ENCODE measurements at regions not wholly inside any gene's neighbourhood (a gene's known extent, or its start where the extent isn't known, plus 50 kb on each side); places are given as distances from the start of the nearest gene placed in this dataset.
"Not testable (repeated sequence)": the region's sequence is repeated elsewhere in the genome, so short reads cannot be mapped to it uniquely, and the experiment has no call there.

DNA sequence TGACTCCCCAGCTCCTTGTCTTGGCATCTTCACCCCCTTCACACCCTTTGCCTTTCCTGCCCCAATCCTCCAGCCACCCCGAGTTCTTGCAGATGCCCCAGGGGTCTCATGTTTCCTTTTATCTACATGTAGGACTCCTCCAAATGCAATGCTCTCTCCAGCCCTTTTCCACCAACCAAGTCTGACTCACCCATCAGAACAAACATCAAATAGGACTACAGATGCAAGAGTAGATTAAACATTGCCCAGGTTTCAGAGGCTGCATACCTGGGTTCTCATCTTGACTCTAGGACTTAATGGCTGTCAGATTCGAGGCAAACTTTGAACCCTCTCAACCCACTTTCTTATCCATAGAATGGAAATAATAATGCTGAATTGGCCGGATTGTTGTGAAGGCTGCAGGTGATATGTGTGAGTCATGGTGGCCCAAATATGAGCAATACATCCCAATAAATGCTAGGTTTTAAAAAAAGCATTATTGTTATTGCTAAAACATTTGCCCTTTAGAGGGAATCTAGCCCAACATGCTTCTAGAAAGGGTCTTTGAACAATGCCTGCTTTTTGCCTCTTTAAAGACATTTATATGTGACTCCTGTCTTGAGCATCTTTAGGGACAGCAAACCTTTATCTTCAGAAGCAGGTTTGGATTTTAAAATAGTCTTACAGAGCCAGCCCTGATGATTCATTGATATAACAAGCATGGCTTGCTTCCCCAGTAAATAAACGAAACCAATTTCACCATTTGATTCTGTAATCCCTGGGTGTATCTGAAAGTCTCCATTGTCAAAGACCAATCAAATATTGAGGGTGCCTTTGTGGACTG is 310.1 kb downstream of the FOXL1 start:
- no peak for DNase-seq (ENCODE audit: low spot score)

DNA sequence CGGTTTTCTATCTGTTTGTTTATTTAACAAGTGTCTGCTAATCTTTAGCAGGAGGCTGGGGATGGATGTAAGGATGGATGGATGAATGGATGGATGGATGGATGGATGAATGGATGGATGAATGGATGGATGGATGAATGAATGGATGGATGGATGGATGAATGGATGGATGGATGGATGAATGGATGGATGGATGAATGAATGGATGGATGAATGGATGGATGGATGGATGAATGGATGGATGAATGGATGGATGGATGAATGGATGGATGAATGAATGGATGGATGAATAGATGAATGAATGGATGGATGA is 310.7 kb downstream of the FOXL1 start:
- DNase-seq (ENCODE audit: low spot score) = not testable (repeated sequence)

DNA sequence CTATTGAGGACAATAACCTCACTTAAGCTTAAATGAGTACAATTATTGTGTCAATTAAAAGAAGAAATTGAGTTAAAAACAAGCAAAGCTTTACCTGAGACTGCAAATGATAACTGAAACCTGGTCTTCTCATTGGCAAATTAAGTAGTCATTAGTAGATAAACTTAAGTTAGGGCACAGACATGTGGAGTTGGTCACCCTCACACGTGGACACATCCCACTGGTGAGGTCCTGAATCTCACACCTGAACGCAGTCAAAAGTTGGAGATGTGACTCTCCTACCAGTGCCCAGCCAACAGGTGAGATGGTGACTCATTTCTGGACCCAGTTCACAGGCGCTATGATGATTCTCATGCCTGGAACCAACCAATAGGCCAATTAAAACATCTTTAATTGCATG is 311.6 kb downstream of the FOXL1 start:
- no peak for DNase-seq (ENCODE audit: low spot score)

DNA sequence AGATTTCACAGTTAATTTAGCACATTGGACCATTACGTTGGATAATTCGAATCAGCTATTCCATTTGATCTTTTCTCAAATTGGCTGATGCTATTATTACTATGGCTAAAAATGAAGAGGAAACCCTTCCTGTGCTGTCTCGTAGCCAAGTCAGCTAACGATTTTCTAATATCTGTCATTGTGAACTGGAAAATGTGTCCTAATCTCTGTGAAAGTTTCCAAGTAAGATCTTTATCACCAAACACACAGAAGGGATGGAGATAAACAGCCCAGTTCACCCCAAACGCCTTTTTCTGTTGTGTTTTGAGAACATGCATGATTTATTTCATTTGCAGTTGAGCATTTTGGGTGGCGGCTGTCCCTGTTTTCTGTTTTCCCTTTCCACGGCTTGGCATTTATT is 312.8 kb downstream of the FOXL1 start:
- DNase-seq (ENCODE audit: low spot score) = no peak

DNA sequence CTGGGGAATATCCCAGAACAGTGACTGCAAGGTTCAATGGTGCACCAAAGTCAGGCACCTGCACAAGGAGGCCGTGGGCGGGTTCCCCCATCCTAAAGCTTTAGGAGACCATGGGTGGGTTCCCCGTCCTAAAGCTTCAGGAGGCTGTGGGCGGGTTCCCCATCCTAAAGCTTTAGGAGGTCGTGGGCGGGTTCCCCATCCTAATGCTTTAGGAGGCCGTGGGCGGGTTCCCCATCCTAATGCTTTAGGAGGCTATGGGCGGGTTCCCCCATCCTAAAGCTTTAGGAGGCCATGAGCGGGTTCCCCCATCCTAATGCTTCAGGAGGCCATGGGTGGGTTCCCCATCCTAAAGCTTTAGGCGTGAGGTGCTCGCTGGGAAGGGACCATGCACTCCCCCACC is 313.3 kb downstream of the FOXL1 start:
- no peak for DNase-seq (ENCODE audit: low spot score)

DNA sequence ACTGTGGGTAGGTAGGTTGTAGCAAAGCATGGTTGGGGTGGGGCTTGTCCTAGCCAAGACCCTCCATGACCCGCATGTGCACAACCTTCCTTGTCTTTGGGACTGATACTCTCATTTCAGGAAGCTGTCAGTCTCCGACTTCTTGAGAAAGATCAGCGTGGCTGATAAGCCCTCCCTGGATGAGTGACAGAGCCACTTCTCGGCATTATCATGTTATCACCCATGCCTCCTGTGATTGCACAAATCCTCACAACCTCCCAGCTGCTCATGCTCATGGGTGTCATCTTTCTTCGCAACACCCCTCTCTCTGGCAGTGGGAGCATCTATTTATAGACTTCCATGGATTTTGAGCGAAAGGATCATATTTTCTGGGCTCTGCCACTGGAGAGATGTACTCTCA is 314.2 kb downstream of the FOXL1 start:
- DNase-seq (ENCODE audit: low spot score) = no peak

DNA sequence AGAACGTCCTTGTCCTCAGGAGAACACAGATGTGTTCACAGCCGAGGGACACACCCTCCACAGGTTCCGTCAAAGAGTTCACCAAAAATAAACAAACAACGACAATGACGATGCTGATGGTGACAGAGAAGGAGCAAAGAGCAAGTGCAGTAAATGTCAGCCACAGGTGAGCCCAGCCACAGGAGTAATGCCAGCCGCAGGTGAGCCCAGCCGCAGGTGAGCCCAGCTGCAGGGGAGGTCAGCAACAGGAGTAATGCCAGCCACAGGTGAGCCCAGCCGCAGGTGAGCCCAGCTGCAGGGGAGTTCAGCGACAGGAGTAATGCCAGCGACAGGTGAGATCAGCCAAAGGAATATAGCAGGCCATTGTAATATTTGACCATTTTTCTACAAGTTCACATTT is 315.2 kb downstream of the FOXL1 start:
- no peak for DNase-seq (ENCODE audit: low spot score)

DNA sequence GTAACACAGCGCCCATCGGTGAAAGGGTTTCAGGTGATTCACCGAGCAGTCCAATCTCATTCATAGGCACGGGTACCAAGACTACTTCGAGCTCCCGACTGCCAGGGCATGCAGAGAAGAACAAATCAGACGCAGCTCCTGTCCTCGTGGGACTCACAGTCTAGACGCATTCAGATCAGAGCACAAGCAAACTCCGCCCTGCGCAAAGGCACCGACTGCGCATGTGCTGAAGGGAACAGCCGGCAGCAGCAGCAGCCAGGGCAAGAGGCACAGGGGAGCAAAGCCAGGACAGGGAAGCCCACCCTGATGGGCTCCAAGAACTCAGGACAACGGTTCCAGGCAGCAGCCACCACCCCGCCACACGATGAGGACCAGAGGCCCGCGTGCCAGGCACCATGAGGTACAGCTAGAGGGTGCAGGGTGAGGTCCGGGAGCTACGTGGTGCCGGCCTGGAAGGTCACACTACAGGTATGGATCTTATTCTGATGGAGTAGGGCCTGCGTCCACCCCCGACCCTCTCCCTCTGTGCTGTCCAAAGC is 315.7 kb downstream of the FOXL1 start:
- DNase-seq (ENCODE audit: low spot score) = no peak

DNA sequence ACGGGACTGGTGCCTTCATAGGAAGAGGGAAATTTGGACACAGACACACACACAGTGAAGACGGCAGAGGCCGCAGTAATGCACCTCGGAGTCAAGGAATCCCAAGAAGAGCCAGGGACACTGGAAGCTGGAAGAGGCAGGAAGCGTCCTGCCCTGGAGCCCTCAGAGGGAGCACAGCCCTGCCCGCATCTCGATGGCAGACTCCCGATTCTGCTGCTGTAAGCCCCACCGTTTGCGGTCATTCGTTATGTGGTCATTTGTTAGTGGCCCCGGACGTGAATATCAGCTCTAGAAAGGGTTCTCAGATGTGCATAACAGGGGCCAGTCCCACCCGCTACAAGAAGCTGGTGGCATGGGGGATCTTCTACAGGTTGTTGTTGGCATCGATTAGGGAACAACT is 316.6 kb downstream of the FOXL1 start:
- DNase-seq (ENCODE audit: low spot score) = no peak

DNA sequence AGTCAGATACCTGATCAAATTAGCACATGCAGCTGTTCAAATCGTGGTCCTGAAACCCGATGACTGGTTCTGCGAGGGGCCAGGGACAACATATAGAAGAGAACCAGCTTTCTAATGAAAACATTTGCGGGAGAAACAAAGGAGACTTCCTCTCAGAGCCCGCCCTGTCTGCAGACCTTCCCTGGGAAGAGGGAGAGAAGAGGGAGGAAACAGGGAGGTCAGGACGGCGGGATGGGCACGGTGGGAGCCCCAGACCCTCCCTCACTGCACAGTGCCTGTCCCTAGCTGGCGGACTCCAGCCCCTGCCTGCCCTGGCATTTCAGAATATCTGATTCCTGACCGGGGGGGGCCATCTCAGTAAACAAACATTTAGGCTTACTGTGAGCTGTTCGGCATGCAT is 317.3 kb downstream of the FOXL1 start:
- no peak for DNase-seq (ENCODE audit: low spot score)

DNA sequence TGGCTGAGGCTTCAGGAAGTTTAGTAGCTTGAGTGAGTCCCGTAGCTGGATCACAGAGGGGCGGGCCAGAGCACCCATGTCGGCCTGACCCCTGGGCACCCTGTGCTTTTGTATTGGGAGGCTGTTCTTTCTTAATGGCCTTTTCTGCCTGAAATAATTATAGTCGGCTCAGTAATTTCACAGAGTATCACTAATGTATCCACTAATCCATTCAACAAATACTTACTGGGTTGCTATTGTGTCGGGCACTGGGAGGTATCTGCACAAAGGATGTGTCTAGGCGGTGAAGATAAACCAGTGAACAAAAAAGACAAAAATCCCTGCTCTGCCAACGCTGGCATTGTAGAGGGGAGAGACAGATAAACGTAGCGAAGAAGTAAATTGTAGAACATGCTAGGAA is 318.6 kb downstream of the FOXL1 start:
- no peak for DNase-seq (ENCODE audit: low spot score)

DNA sequence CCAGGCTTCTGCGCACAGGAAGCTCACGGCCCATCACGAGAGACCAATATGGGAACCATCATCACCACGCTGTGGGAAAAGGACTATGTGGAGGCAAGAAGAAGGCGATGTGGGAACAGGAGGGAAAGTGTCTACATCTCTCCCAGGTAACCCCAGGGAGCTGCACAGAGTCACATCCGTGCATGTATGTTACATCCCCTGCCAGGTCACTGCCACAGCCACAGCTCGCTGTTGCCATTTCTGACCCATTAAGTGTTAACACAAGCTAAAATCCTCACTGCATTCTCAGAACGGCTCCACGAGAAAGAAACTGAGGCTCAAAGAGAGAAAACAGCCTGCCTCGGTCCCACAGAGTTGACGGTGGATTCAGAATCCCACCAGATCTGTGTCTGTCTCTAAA is 319.1 kb downstream of the FOXL1 start:
- no peak for DNase-seq (ENCODE audit: low spot score)

DNA sequence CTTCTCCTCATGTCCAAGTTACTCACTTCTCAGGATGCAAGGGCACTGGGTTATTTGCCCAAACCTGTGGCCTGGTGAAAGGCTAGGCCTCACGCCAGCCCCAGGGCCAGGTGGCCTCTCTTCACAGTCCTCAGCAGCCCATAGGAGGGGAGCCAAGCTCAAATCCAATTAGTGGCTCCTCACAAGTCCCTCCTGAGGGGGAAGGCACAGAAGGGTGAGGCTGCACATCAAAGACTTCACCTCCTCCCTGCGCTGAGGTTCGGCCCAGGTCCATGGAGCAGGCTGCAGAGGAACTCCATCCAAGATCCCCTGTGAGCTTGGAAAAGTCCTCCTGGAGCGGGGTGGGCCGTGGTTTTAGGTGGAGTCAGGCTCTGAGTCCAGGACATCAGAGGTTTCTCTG is 320.0 kb downstream of the FOXL1 start:
- DNase-seq (ENCODE audit: low spot score) = no peak

DNA sequence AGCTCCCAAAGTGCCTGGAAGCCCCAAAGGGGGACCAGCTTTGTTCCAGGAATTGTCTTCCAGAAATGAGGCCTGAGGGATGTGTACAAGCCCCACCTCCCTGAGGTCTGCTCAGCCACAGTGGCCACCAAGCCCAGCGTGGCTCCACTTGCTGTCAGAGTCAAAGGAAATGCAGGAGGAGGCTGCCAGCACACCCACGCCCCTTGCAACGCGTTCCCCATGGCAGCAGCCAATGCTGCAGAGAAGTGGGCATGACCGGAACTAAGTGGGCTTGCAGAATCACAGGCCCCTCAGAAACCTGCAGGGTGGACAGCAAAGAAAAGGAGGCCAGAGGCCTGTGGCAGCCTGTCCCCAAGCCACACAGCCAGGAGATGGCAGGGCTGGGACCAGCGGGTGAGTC is 320.8 kb downstream of the FOXL1 start:
- DNase-seq (ENCODE audit: low spot score) = no peak

DNA sequence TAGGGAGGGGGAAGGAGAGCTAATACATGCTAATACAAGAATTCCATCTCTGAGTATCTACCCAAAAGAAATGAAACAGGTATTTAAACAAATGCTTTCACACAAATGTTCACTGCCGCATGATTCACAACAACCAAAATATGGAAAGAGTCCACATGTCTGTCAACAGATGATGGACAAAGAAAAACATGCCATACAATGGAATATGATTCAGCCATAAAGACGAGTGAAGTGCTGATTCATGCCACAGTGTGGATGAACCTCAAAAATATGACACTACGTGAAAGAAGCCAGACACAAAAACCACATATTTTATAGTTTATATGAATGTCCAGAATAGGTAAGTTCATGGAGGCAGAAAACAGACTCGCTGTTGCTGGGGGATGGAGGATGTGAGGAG is 321.4 kb downstream of the FOXL1 start:
- no peak for DNase-seq (ENCODE audit: low spot score)

DNA sequence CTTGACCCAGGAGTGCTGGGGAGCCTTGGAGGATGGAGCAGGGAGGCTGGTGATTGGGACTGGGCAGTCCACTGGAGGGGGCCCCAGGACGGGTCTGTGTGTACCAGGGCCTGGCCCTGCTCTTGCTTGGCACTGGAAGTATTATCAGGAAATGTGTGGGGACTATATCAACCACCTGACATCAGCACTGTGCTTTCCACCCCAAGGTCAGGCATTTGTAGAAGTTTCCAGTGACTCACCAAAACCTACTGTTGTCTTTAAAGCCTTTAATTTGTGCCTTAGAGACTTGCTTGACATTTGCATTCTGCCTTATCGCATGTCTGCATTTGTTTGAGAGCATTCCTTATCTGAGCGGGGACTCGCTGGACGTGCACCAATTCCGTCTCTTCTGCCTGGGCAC is 323.1 kb downstream of the FOXL1 start:
- no peak for DNase-seq (ENCODE audit: low spot score)

DNA sequence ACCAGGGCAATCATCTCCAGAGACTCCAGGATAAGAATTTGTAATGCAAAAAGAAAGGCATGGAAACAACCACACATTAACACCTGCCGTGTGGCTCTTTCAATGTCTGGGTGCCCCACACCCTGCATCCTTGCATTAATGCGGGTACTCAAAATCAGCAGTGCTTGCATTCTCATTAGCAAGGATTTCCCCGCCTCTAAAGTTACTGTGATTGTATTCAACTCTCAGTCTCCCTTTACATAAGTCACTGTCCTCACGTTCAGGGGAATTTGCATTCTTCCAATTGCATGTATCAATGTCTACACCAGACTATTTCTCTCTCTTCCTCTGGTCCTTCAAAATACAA is 324.3 kb downstream of the FOXL1 start:
- DNase-seq (ENCODE audit: low spot score) = no peak

DNA sequence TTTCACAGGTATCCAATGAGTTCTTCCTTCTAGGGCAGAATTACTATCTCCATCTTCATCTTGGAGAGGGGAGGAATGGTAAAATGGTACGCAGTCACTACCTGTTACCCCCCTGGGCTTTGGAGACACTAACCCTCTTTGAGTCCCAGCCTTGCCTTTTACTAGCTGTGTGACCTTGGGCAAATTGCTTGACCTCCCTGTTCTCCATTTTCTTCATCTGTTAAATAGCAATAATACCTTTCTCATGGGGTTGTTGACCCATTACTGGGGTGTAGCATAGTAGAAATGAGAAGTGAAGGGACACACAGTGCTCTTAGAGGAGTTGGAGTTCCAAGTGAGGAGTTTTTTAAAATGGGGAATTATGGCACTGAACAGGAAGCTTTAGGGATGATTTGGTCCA is 324.7 kb downstream of the FOXL1 start:
- DNase-seq (ENCODE audit: low spot score) = no peak

DNA sequence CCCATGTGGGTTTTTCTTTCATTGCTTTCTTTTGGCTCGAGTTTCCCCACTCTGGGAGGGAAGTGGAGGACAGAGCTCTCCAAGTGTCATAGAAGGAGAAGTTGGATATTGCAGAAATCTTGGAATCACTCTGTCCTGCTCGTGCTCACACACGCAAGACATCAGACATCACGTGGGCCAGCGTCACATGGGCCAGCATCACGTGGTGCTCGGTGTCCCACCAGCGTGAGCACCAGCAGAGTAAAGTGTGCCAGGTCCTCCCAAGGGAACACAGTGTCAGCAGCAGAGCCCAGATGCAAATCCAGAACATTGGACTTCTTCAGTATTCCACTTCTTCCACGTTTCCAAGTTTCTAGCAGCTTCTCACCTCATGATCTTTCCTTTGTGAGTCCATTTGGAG is 327.0 kb downstream of the FOXL1 start:
- no peak for DNase-seq (ENCODE audit: low spot score)

DNA sequence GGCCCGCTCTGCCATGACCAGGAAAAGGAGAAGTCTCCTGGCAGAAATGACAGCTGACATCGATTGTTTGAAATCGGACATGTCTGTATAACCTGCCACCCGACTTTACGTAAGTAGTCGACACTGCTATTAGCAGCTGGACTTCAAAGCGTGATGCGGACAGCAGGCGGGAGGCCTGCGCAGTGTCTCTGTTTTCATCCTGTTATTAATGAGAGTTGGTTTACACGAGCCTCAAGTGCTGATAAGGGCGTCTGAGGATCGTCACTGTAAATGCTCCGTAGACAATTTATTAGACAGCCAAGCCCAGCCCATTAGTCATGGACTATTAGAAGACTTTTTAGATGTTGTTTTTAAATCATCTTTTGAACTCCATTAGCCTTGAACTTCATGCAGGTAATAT is 328.3 kb downstream of the FOXL1 start:
- DNase-seq (ENCODE audit: low spot score) = no peak

DNA sequence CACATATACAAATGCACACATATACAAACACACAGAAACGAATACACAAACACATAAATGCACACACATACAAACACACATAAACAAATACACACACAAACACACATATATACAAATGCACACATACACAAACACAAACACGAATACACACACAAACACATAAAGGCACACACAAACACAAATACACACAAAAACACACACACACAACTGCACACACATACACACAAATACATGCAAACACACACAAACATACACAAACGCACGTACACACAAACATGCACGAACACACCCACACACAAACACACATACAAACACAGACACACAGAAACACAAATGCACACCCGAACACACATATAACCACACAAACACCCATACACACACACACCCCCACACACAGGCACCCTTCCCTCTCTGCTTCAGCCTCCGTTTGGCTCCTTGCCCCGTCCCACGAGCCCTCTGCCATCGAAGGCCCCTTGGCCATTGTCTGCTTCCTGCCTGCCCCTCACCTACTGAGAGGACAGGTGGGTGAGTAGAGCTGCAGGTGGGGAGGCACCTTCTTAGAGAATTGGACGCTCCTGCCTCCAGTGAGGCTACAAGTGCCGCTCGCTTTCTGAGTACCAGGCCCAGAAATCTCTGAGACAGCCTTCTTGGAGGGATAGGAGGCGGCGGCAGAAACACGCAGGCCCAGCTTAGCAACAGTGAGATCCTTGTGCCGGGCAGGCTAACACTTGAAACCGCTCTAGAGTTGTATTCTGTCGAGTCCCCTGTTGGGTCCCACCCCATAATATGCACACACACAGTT is 331.2 kb downstream of the FOXL1 start:
- DNase-seq (ENCODE audit: low spot score) = no peak

DNA sequence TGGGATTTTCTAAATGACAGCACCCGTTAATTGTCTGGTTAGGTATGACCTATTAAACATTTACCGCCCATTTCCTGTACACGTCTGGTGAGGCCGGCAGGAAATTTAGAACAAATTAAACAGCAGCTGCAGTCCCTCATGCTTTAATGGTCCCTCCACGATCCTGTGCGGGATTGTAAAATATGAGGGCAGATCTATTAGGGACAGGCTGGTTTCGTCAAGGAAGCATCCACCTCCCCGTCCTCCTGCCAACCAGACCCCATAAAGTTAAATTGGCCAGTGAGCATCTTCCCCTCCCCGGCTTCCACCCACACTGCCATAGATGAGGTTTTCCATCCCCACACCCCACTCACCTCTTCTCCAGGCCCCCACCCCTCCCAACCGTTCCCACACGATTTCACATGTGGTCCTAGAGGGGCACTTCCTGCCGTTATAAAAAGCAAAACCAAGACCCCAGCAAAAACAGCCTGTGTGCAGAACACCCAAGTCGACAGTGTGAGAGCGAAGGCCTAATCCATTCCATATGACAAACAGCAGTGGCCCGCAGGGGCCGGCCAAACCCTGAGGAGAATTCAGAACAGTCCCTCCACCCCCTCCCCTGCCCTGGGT is 331.9 kb downstream of the FOXL1 start:
- DNase-seq (ENCODE audit: low spot score) = no peak

DNA sequence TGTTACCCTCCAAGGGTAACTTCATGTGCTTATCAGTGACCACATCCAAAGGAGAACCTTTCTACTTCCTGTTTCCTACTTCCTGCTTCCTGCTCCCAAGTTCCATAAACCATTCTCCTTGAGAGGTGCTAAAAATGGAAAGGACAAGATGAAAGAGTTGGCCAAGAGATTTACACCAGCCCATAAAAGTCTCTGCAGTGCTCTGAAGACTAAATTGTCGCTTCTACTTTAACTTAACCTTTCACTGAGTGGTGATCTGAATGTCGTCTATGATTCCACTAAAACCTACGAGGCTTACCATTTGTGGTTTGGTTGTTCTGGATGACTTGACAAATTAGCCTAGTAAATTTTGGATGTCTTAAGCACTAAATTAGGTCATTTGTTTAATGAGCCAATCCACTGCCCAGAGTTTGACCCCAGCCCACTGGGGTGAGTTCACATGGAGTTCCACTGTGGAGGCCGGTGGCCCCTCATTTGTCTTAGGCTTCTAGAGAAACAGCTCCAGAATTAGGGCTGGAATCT is 333.1 kb downstream of the FOXL1 start:
- DNase-seq (ENCODE audit: low spot score) = no peak
